NT2/D1 (cell line): ENCODE measurements at regions not wholly inside any gene's neighbourhood (a gene's known extent, or its start where the extent isn't known, plus 50 kb on each side); places are given as distances from the start of the nearest gene placed in this dataset.

Experiments
- SUZ12 ChIP-seq: IDR thresholded peaks from 2 replicates; pipeline ENCODE4 v1.6.1; 2011; ENCODE audit not compliant: insufficient read length, insufficient read depth; ENCODE audit errors: extremely low read depth
- YY1 ChIP-seq: IDR thresholded peaks from 2 replicates; pipeline ENCODE4 v1.6.1; 2011; ENCODE audit not compliant: insufficient read length, insufficient read depth
- ZNF274 ChIP-seq: IDR thresholded peaks from 2 replicates; pipeline ENCODE4 v1.6.1; 2011; ENCODE audit warnings: mild to moderate bottlenecking, low read depth, low read length

GRCh38 chr6:9025228-9025627 is 589.9 kb upstream of the SLC35B3 start:
- TF ChIP-seq ZNF274: no peak
- TF ChIP-seq YY1: no peak
- TF ChIP-seq SUZ12: no peak
